ENCODE measurements at regions not wholly inside any gene's neighbourhood (a gene's known extent, or its start where the extent isn't known, plus 50 kb on each side); places are given as distances from the start of the nearest gene placed in this dataset.

DNA sequence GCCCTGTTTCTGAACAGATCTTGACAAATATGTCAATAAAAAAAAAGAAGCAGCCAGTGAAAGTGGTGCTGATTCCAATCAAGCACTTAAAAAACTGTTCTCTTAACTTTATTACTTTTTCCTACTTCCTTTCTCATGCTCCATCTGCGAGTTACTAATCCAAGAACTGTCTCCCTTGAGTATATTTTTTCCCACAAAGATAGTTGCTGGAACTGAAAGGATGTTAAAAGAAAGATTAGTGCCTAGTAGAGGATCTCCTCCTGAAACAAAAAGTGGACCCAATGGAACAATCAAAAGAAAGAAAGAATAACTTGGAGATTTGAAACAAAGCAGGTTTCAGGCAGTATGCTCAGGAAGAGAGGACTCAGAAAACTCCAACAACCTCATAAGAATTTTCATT is 1034.8 kb downstream of the PCDH17 start:
- Histone ChIP-seq H3K79me2 (ENCODE audit: insufficient read depth, low read length) (no peaks in the 10 kb centered on the region), H3K4me3 (ENCODE audit: low read length, poor library complexity, severe bottlenecking) (no peak overlapping the region), H3K27me3 (ENCODE audit: insufficient read depth, low read length, poor library complexity, severe bottlenecking) (no peaks in the 10 kb centered on the region), H3K9me3 (ENCODE audit: insufficient read depth, low read depth, low read length) (no peaks in the 10 kb centered on the region), H3K4me2 (ENCODE audit: low read depth, low read length, poor library complexity, severe bottlenecking) (no peak overlapping the region), H4K20me1 (ENCODE audit: insufficient read depth, low read length, poor library complexity, severe bottlenecking) (no peaks in the 10 kb centered on the region), H3K36me3 (ENCODE audit: insufficient read depth, low read length) (no peaks in the 10 kb centered on the region), H3K9ac (ENCODE audit: low read depth, low read length, poor library complexity, severe bottlenecking) (no peak overlapping the region), H3K9me2 (replicated peaks; ENCODE audit: low read depth, low read length) (no peaks in the 10 kb centered on the region), H3K4me1 (ENCODE audit: insufficient read depth, low read length, poor library complexity, severe bottlenecking) (no peaks in the 10 kb centered on the region), H2AFZ (ENCODE audit: low read length) (no peak overlapping the region), H3F3A (ENCODE audit: low read depth) (no peaks in the 10 kb centered on the region)
- TF ChIP-seq EZH2phosphoT487 (IDR thresholded peaks at IDR 0.05; ENCODE audit: borderline replicate concordance) = no peak
- TF ChIP-seq, protein P1, sequence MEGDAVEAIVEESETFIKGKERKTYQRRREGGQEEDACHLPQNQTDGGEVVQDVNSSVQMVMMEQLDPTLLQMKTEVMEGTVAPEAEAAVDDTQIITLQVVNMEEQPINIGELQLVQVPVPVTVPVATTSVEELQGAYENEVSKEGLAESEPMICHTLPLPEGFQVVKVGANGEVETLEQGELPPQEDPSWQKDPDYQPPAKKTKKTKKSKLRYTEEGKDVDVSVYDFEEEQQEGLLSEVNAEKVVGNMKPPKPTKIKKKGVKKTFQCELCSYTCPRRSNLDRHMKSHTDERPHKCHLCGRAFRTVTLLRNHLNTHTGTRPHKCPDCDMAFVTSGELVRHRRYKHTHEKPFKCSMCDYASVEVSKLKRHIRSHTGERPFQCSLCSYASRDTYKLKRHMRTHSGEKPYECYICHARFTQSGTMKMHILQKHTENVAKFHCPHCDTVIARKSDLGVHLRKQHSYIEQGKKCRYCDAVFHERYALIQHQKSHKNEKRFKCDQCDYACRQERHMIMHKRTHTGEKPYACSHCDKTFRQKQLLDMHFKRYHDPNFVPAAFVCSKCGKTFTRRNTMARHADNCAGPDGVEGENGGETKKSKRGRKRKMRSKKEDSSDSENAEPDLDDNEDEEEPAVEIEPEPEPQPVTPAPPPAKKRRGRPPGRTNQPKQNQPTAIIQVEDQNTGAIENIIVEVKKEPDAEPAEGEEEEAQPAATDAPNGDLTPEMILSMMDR (conservative IDR thresholded peaks at IDR 0.05; ENCODE audit: low read length) = no peak

DNA sequence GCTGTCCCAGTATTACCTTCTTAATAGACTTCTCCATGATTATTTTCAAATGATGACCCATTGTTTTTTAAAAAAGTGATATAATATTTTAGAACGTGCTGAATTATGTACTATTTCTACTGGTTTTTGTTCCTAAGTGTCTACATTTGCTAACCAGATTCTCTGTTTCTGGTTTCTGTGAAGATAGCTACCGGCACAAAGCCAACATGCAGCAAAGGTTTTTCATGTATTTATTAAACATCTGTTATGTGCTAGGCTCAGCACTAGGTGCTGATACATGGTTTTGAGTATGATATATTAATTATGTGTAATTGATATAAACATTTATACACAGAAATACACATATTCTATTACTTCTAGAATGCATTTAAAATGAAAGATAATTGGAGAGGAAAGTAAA is 1035.6 kb downstream of the PCDH17 start:
- no peak overlapping the region for H3K4me3 ChIP-seq (ENCODE audit: low read length, poor library complexity, severe bottlenecking)
- no peaks in the 10 kb centered on the region for H4K20me1 ChIP-seq (ENCODE audit: insufficient read depth, low read length, poor library complexity, severe bottlenecking)
- H3K4me1 ChIP-seq (ENCODE audit: insufficient read depth, low read length, poor library complexity, severe bottlenecking) = no peaks in the 10 kb centered on the region
- no peaks in the 10 kb centered on the region for H3K27me3 ChIP-seq (ENCODE audit: insufficient read depth, low read length, poor library complexity, severe bottlenecking)
- TF ChIP-seq EZH2phosphoT487 (IDR thresholded peaks at IDR 0.05; ENCODE audit: borderline replicate concordance) = no peak
- TF ChIP-seq, protein P1 (conservative IDR thresholded peaks at IDR 0.05; ENCODE audit: low read length) = no peak
- H2AFZ ChIP-seq (ENCODE audit: low read length) = no peak overlapping the region
- H3K9me2 ChIP-seq (replicated peaks; ENCODE audit: low read depth, low read length) = no peaks in the 10 kb centered on the region
- H3K36me3 ChIP-seq (ENCODE audit: insufficient read depth, low read length) = no peaks in the 10 kb centered on the region
- H3F3A ChIP-seq (ENCODE audit: low read depth) = no peaks in the 10 kb centered on the region
- H3K9ac ChIP-seq (ENCODE audit: low read depth, low read length, poor library complexity, severe bottlenecking) = no peak overlapping the region
- no peaks in the 10 kb centered on the region for H3K79me2 ChIP-seq (ENCODE audit: insufficient read depth, low read length)
- H3K4me2 ChIP-seq (ENCODE audit: low read depth, low read length, poor library complexity, severe bottlenecking) = no peak overlapping the region
- H3K9me3 ChIP-seq (ENCODE audit: insufficient read depth, low read depth, low read length) = no peaks in the 10 kb centered on the region

DNA sequence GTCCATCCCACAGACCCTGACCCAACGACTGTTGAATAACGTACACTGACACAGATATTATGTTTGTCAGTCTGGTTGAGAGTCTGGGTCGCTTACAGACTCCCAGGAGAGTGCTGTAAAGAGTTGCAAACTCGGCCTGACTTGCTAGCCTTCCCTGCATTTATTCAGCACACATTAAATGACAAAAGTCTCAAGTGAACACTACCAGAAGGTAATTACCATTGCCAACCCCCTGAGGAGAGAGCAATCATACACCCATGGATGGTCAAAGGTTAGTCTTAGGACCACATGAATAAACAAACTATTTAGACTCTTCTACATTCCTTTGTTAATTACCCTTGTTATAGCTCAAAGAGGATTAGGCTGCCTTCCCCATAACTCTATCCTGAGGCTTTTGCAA is 1048.6 kb downstream of the PCDH17 start:
- Histone ChIP-seq H3K9me2 (replicated peaks; ENCODE audit: low read depth, low read length) (no peaks in the 10 kb centered on the region), H4K20me1 (ENCODE audit: insufficient read depth, low read length, poor library complexity, severe bottlenecking) (no peaks in the 10 kb centered on the region), H3K4me3 (ENCODE audit: low read length, poor library complexity, severe bottlenecking) (no peak overlapping the region), H3K9me3 (ENCODE audit: insufficient read depth, low read depth, low read length) (no peaks in the 10 kb centered on the region), H3K79me2 (ENCODE audit: insufficient read depth, low read length) (no peaks in the 10 kb centered on the region), H3K4me1 (ENCODE audit: insufficient read depth, low read length, poor library complexity, severe bottlenecking) (no peaks in the 10 kb centered on the region), H3K9ac (ENCODE audit: low read depth, low read length, poor library complexity, severe bottlenecking) (no peak overlapping the region), H3K36me3 (ENCODE audit: insufficient read depth, low read length) (no peaks in the 10 kb centered on the region), H2AFZ (ENCODE audit: low read length) (no peak overlapping the region), H3K27me3 (ENCODE audit: insufficient read depth, low read length, poor library complexity, severe bottlenecking) (no peaks in the 10 kb centered on the region), H3F3A (ENCODE audit: low read depth) (no peaks in the 10 kb centered on the region), H3K4me2 (ENCODE audit: low read depth, low read length, poor library complexity, severe bottlenecking) (no peak overlapping the region)
- TF ChIP-seq, protein P1 (conservative IDR thresholded peaks at IDR 0.05; ENCODE audit: low read length) = no peak
- TF ChIP-seq EZH2phosphoT487 (IDR thresholded peaks at IDR 0.05; ENCODE audit: borderline replicate concordance) = no peak
